HG03097 (cell line): ENCODE measurements at regions not wholly inside any gene's neighbourhood (a gene's known extent, or its start where the extent isn't known, plus 50 kb on each side); places are given as distances from the start of the nearest gene placed in this dataset.

Experiments
- ATAC-seq: cut with Tn5 transposase; IDR thresholded peaks from one replicate; pipeline ENCODE4 v1.9.1; 2021; ENCODE audit not compliant: unreplicated experiment, low FRiP score

- ATAC-seq, result no peak
Measured at GRCh38 chr6:14187406-14187805, 69.8 kb downstream of the CD83 start.

DNA sequence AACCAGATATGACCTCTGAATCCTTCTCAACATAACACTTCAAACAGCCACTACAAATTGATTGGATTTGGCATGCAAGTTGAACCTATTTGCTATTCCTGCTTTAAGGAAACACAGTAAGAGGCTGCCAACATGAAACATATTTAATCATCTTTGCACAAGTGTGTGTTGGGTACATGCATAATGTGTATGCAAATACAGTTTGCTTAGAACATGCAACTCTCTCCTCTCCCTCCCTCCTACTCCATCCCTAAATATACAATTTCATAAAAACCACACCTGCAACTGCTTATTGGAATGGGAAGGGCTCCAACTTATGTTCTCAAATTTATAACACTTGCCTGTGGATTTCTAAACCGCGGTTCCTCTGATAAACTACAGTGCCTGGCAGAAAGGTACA is 71.5 kb downstream of the CD83 start:
- ATAC-seq, result no peak

DNA sequence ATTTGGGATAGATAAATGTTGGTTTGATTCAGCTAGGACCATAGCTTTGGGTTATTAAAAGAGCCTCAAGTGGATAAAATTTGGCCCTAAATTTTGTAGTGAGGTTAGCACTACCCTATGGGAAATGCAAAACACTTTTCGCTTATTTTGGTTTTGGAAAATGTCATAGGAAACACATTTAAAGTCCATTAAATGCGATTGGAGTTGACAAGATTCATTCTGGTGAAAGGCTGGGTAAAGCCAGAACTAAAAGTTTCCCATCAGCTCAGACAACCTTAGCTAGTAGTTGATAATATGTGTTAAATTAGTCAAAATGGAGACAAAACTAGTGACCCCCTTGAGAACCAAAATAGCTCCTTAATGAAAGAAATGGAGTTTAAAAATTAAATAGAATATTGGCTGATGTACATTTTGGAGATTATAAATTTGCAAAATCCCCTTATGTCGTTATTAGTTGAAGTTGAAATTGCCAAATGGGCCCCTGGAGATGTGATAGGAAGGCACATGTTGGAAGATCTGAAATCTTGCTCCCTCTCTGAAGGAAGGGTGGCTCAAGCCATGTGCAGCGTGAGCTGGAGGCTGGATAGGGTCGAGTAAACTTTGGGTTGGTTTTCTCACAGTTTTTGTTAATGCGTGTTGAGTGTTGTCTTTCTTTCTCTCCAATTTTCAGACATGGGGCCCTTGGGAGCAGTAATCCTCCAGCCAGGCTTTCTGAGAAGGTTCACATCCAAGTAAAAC is 72.8 kb downstream of the CD83 start:
- no peak for ATAC-seq

GRCh38 chr6:14190929-14191224 is 73.3 kb downstream of the CD83 start:
- ATAC-seq, result no peak

GRCh38 chr6:14191761-14192160 is 74.2 kb downstream of the CD83 start:
- ATAC-seq, result no peak

GRCh38 chr6:14192216-14192788 is 74.7 kb downstream of the CD83 start:
- no peak for ATAC-seq

- no peak for ATAC-seq
Measured at GRCh38 chr6:14193524-14193923, 76.0 kb downstream of the CD83 start.

DNA sequence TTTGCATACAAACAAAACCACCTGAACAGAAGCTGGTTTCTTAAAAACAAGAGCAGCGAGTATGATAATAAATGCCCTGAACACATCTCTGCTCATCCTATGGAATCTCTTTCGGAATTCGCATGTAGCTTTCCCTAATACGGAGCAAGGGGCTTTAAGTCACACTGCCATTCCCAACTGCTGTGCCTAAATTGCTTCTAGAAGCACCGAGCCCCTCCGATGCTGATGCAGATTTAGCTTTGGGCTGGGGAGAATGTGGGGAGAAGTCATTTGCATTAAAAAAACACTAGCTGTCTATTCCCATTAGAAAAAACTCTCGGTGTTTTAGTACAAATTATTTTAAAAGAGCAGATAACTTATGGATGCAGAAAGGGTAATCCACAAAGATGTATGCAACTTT is 76.9 kb downstream of the CD83 start:
- ATAC-seq, result no peak

- no peak for ATAC-seq
Measured at GRCh38 chr6:14194976-14195375, 77.4 kb downstream of the CD83 start.

DNA sequence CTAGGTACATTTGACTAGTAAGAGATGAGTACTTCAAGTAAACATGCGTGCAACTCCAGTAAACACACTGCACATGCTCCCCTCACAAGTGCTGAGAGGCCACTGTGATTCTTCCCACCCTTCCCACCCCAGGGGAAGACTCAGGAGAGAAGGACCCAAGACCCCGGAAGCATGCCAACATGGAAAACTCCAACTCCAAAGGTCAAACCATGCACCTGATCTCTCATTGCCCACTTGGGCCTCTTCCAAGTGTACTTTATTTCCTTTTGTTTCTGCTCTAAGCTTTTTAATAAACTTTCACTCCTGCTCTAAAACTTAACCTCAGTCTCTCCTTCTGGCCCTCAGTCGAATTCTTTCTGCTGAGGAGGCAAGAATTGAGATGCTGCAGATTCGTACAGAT is 78.5 kb downstream of the CD83 start:
- ATAC-seq, result no peak

DNA sequence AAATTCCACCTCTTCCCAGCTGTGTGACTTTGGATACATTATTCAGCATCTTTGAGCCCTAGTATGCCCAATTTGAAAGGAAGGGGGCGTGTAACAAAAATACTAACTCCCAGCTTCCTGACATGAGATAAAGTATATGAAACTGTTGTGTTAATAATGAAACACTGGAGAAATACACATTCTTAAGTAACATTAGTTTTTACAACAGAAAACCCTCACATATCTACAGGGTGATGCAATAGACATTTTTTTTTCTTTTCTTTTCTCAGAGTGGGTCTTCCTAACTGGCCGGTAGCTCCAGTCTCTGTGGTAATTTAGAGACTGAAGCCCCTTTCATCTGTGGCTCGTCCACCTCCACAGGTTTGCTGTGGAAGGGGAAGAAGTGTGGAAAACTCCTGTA is 79.5 kb downstream of the CD83 start:
- no peak for ATAC-seq

DNA sequence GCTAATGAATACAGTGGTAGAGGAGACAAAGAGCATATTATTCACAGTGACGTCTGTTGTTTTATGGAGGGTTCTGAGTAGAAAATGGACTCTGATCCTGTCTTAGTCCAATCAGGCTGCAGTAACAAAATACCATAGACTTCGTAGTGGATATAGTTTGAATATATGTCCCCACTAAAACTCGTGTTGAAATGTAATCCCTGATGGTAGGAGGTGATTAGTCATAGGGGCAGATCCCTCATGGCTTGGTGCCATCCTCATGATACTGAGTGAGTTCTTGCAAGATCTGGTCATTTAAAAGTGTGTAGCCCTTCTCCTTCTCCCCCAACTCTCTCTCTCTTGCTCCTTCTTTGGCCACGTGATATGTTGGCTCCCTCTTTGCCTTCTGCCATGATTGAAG is 82.5 kb downstream of the CD83 start:
- ATAC-seq, result no peak

GRCh38 chr6:14202947-14203346 is 85.4 kb downstream of the CD83 start:
- ATAC-seq, result no peak

- no peak for ATAC-seq
Measured at GRCh38 chr6:14206391-14206790, 88.8 kb downstream of the CD83 start.

DNA sequence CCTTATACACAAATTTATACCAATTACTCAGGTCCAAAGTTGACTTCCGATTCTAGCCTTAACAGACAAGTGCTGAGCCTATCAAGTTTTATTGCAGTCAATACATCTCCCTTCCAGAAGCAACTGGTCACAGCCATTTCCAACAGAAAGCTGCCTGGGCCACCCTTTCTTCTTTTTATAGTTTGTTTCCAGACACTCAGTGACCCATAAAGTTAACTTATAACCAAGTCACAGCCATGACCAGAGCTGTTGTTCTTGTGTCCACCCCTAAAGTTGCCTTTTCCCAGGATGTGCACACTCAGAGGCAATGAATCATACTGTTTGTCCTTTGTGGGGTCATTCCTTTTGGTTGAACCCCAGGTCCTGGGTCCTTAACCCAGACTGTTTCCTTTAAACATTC is 89.9 kb downstream of the CD83 start:
- no peak for ATAC-seq

DNA sequence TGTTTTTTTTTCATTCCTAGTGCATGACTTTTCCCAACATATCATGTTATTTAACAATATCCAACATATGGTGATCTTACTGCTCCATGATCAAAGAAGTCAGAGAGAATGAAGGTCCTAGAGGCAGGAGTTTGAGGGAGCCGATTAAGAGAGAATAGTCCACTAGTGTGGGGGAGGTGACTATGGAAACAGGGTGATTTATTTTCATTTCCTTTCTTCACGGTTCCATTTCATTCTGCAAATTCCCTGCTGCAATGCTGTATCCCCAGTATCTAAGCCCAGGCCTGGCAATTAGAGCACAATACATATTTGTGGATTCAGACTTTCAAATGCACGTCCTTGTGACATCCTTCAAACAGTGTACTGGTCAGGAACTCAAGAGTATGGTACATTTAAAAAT is 91.4 kb downstream of the CD83 start:
- no peak for ATAC-seq

DNA sequence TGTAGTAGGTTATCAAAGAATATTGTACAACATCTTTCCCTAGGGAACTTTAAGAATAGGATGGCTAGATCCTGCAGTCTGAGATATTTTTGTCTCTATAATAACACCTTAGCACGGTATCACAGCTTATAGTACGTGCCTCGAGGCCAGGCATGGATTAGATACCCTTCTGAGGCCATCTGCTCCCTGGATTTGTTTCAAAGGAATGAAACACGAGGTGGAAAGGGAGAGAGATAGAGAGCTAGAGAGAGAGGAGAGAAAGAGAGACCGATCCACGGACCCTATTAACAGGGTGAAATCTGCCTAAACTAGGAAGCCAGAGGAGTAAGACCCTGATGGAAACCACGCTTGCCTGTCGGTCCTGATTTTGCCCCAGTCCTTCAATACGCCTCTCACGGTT is 92.5 kb downstream of the CD83 start:
- no peak for ATAC-seq

GRCh38 chr6:14210663-14211561 is 93.3 kb downstream of the CD83 start:
- peak; percentile 87 for ATAC-seq

GRCh38 chr6:14211562-14211942 is 94.0 kb downstream of the CD83 start:
- peak; percentile 5 for ATAC-seq

DNA sequence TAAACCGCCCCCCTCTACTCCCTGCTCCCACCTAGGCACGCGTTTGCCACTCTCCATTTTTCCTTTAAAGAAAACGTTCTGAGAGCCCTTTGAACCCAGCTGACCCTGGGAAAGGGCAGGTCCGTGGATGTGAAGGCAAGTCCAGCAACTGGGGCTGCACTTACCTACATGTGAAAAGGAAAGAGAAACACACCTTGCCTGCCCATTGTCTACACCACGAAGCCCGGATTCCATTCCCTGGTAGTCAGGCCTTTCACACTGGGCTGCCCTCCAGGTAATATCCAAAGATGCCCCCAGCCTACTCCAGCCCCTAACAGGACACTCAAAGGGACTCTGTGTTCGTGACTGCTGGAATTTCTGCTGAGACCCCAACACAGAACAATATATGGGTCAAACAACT is 94.4 kb downstream of the CD83 start:
- ATAC-seq, result no peak

- no peak for ATAC-seq
Measured at GRCh38 chr6:14212632-14213031, 95.1 kb downstream of the CD83 start.
